GM12875 (cell line): ENCODE measurements at regions not wholly inside any gene's neighbourhood (a gene's known extent, or its start where the extent isn't known, plus 50 kb on each side); places are given as distances from the start of the nearest gene placed in this dataset.

Source experiments
- H3K4me3 ChIP-seq: one replicate; pipeline ENCODE4 v1.5.1; 2011; ENCODE audit warnings: low read depth, low read length, control low read depth
- TF ChIP-seq, protein P1 (sequence below): IDR thresholded peaks from 2 replicates; pipeline ENCODE4 v1.5.1; 2011; ENCODE audit warnings: low read depth, mild to moderate bottlenecking, control low read depth, inconsistent platforms, low read length, moderate library complexity, borderline replicate concordance; ENCODE audit not compliant: insufficient read depth

DNA sequence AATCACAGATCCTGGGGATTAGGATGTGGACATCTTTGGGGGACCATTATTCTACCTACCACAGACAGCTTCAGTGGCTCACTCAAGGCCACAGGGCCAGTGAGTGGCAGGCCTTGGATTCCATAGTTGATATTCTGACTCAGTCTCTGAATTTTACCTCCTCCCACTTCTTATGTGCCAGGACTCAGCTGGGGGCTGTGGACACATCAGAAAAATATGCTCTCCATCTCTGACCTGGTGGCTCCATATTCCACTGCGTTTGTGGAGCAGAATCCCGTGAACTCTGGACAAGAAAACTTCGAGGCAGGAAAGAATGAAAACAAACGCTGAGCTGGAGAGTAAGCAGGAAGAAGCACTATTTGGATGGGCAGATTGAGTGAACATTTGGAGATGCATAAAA, 301.8 kb upstream of the MAF start:
- no peak overlapping the region for H3K4me3 ChIP-seq
- TF ChIP-seq, protein P1, sequence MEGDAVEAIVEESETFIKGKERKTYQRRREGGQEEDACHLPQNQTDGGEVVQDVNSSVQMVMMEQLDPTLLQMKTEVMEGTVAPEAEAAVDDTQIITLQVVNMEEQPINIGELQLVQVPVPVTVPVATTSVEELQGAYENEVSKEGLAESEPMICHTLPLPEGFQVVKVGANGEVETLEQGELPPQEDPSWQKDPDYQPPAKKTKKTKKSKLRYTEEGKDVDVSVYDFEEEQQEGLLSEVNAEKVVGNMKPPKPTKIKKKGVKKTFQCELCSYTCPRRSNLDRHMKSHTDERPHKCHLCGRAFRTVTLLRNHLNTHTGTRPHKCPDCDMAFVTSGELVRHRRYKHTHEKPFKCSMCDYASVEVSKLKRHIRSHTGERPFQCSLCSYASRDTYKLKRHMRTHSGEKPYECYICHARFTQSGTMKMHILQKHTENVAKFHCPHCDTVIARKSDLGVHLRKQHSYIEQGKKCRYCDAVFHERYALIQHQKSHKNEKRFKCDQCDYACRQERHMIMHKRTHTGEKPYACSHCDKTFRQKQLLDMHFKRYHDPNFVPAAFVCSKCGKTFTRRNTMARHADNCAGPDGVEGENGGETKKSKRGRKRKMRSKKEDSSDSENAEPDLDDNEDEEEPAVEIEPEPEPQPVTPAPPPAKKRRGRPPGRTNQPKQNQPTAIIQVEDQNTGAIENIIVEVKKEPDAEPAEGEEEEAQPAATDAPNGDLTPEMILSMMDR = no peak

DNA sequence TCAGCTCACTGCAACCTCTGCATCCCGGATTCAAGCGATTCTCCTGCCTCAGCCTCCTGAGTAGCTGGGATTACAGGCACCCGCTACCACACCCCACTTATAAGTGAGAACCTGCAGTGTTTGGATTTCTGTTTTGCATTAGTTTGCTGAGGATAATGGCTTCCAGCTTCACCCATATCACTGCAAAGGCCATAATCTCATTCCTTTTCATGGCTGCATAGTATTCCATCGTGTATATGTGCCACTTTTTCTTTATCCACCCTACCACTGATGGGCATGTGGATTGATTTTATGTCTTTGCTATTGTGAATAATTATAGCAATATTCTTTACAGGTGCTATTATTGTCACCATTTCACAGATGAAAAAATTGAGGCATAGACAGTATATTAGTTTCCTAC, 301.0 kb upstream of the MAF start:
- H3K4me3 ChIP-seq = no peak overlapping the region
- TF ChIP-seq, protein P1 = no peak

DNA sequence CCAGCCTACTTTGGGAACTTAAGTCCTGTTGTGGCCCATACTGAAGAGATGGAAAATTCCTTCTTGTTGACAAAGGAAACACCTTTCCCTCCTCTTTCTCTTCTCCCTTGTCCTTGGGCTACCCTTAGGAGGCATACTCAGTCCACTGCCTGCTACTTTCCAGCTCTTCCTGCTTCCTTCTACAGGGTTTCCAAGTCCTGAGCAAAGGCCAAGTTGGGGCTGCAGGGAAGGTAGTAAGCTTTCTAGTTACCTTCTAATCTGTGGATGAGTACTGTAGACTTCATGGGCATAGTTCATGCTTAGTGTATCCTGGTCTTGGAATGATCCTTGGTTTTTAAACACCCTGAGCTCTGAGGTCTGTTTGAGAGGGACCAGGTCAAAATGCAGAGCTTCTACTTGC, 299.2 kb upstream of the MAF start:
- no peak overlapping the region for H3K4me3 ChIP-seq
- TF ChIP-seq, protein P1 = no peak

DNA sequence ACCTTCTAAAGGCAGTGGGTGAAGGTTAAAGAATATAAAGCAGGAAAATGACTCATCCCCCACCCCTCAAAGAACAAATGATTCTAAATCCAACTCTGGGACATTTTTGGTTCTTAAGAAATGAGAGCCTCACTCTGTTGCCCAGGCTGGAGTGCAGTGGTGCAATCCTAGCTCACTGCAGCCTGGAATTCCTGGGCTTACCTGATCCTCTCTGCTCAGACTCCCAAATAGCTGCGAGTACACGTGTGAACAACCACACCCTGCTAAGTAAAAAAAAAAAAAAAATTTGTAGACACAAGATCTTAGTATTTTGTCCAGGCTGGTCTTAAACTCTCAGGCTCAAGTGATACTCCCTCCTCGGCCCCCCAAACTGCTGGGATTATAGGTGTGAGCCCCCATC, 298.8 kb upstream of the MAF start:
- TF ChIP-seq, protein P1 = no peak
- H3K4me3 ChIP-seq = no peak overlapping the region

DNA sequence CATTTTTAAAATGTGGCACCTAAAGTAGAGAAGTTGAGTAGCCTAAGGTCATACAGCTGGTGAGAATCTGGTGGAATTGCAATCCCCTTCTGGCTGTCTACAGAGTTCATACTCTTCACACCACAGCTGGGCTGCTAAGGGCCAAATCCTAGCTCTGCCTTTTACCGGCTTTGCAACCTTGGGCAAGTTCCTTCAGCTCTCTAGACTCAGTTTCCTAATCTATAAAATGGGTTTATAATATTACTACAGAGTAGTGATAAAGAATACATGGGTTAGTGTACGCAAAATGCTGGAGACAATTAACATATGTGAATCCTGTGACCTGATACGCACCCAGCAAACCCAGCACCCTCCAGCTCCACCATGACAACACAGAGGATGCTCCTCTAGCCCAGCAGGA, 298.2 kb upstream of the MAF start:
- no peak overlapping the region for H3K4me3 ChIP-seq
- TF ChIP-seq, protein P1 = no peak

DNA sequence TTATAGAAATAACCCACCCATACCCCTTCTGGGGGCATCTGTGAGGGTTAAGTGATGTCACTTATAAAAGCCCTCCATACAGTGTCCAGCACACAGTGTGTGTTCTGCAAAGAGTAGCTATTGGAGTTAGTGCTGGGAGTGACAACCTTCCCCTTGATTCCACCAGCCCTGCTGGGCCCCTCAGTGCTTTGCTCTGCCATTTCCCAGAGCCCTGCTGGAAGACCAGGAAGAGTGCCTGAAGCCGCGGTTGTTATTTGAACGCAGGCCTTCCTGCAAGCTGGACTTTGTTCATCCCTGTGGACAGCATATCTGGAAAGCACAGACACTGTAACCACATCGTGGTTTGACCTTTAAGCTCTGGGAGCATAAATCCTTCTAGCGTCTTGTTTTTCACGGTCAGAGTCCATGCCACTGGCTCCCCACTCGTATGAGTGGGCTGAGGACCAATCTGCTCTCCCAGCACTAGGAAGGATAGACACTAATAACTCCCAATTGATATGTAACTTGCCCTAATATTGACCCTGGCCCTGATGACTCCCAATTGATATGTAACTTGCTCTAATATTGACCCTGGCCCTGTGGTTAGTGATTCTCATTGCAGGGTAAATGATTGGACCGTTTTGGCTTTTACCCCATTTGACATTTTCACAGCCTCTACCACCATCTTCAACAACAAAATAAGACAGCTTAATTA, 297.1 kb upstream of the MAF start:
- no peak overlapping the region for H3K4me3 ChIP-seq
- TF ChIP-seq, protein P1 = no peak

DNA sequence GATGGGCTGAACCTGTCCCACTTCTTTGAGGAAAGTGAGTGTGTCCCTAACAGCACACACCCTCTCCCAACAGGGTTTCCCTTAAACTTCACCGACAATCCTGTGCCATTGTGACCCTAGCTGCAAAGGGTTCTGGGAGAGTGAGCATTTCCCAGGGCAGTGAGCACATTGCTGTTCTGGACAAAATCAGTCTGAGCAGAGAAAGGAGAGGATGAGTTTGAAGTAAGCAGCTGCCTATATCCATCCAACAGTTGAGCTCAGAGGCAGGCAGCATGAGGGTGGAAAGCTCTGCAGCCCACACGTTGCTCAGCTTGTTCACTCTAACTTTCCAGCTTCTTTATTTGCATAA, 296.5 kb upstream of the MAF start:
- no peak overlapping the region for H3K4me3 ChIP-seq
- TF ChIP-seq, protein P1 = no peak
